ENCODE measurements at regions not wholly inside any gene's neighbourhood (a gene's known extent, or its start where the extent isn't known, plus 50 kb on each side); places are given as distances from the start of the nearest gene placed in this dataset.

- no peaks in the 10 kb centered on the region for H3K36me3 Mint-ChIP-seq (ENCODE audit: low read depth)
- intact Hi-C loops (cut with micrococcal nuclease): no loop called here
- DNase-seq (ENCODE audit: low spot score): no peak
- H3K4me3 Mint-ChIP-seq (ENCODE audit: low read depth): no peak overlapping the region
- no peaks in the 10 kb centered on the region for H3K27me3 Mint-ChIP-seq (ENCODE audit: low read depth)
- H3K27ac Mint-ChIP-seq: no peak overlapping the region
- no peaks in the 10 kb centered on the region for H3K9me3 Mint-ChIP-seq
- H3K4me1 Mint-ChIP-seq (ENCODE audit: low read depth): no peaks in the 10 kb centered on the region
These were observed 356.8 kb upstream of the ADARB2 start for GRCh38 chr10:2094171-2094570.

GRCh38 chr10:2083591-2083990 is 346.3 kb upstream of the ADARB2 start:
- Mint-ChIP-seq H3K27me3 (ENCODE audit: low read depth) (no peaks in the 10 kb centered on the region), H3K9me3 (peaks cover 5% of the 10 kb centered on the region), H3K27ac (no peak overlapping the region), H3K36me3 (ENCODE audit: low read depth) (no peaks in the 10 kb centered on the region), H3K4me3 (ENCODE audit: low read depth) (no peak overlapping the region), H3K4me1 (ENCODE audit: low read depth) (no peaks in the 10 kb centered on the region)
- intact Hi-C loops (cut with micrococcal nuclease): no loop called here
- no peak for DNase-seq (ENCODE audit: low spot score)

GRCh38 chr10:2081501-2081900 is 344.2 kb upstream of the ADARB2 start:
- Mint-ChIP-seq H3K9me3 (no peaks in the 10 kb centered on the region), H3K27ac (no peak overlapping the region), H3K36me3 (ENCODE audit: low read depth) (no peaks in the 10 kb centered on the region), H3K4me3 (ENCODE audit: low read depth) (no peak overlapping the region), H3K27me3 (ENCODE audit: low read depth) (no peaks in the 10 kb centered on the region), H3K4me1 (ENCODE audit: low read depth) (no peaks in the 10 kb centered on the region)
- DNase-seq (ENCODE audit: low spot score): no peak
- intact Hi-C loops (cut with micrococcal nuclease): no loop called here

- no peak overlapping the region for H3K4me3 Mint-ChIP-seq (ENCODE audit: low read depth)
These were observed 342.3 kb upstream of the ADARB2 start for GRCh38 chr10:2079603-2080078.

GRCh38 chr10:2077231-2077630 is 339.9 kb upstream of the ADARB2 start:
- Mint-ChIP-seq H3K4me3 (ENCODE audit: low read depth) (no peak overlapping the region), H3K27ac (no peak overlapping the region), H3K9me3 (no peaks in the 10 kb centered on the region), H3K36me3 (ENCODE audit: low read depth) (no peaks in the 10 kb centered on the region), H3K4me1 (ENCODE audit: low read depth) (no peaks in the 10 kb centered on the region), H3K27me3 (ENCODE audit: low read depth) (no peaks in the 10 kb centered on the region)
- DNase-seq (ENCODE audit: low spot score): no peak
- intact Hi-C loops (cut with micrococcal nuclease): no loop called here

More at GRCh38 chr10:2079603-2080078, 342.3 kb upstream of the ADARB2 start:
- Mint-ChIP-seq H3K9me3 (no peaks in the 10 kb centered on the region), H3K4me1 (ENCODE audit: low read depth) (no peaks in the 10 kb centered on the region), H3K27me3 (ENCODE audit: low read depth) (no peaks in the 10 kb centered on the region), H3K27ac (no peak overlapping the region), H3K36me3 (ENCODE audit: low read depth) (no peaks in the 10 kb centered on the region)
- intact Hi-C loops (cut with micrococcal nuclease): no loop called here
- no peak for DNase-seq (ENCODE audit: low spot score)

- no peak for DNase-seq (ENCODE audit: low spot score)
- no peaks in the 10 kb centered on the region for H3K9me3 Mint-ChIP-seq
- intact Hi-C loops (cut with micrococcal nuclease): no loop called here
- H3K27ac Mint-ChIP-seq: no peak overlapping the region
- H3K27me3 Mint-ChIP-seq (ENCODE audit: low read depth): no peaks in the 10 kb centered on the region
- no peak overlapping the region for H3K4me3 Mint-ChIP-seq (ENCODE audit: low read depth)
- no peaks in the 10 kb centered on the region for H3K36me3 Mint-ChIP-seq (ENCODE audit: low read depth)
- no peaks in the 10 kb centered on the region for H3K4me1 Mint-ChIP-seq (ENCODE audit: low read depth)
These were observed 339.2 kb upstream of the ADARB2 start for GRCh38 chr10:2076528-2076927.

GRCh38 chr10:2067015-2067414 is 329.7 kb upstream of the ADARB2 start:
- Mint-ChIP-seq H3K4me3 (ENCODE audit: low read depth) (no peak overlapping the region), H3K27ac (no peak overlapping the region), H3K36me3 (ENCODE audit: low read depth) (no peaks in the 10 kb centered on the region), H3K9me3 (peaks cover 10% of the 10 kb centered on the region), H3K4me1 (ENCODE audit: low read depth) (no peaks in the 10 kb centered on the region), H3K27me3 (ENCODE audit: low read depth) (no peaks in the 10 kb centered on the region)
- intact Hi-C loops (cut with micrococcal nuclease): no loop called here
- no peak for DNase-seq (ENCODE audit: low spot score)

DNA sequence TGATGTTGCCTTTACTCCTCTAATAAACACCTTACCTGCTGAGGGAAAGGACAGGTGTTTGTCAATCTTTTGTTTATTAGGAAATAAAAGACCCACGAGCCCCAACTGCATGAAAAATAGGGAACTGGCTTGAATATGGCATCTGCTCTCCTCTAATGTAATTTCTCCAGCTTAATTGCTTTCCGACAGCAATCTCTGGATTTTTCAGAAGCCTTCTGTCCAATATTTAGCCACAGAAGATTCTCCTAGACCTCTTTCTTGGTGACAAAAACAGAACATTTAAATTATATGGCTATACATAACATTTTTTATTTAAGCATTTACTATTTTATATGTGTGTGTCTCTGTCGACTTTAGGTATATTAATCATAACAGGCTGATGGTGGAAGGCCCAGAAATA is 317.4 kb upstream of the ADARB2 start:
- intact Hi-C loops (cut with micrococcal nuclease): no loop called here
- no peaks in the 10 kb centered on the region for H3K36me3 Mint-ChIP-seq (ENCODE audit: low read depth)
- no peak overlapping the region for H3K4me3 Mint-ChIP-seq (ENCODE audit: low read depth)
- no peak for DNase-seq (ENCODE audit: low spot score)
- peaks cover 4% of the 10 kb centered on the region for H3K9me3 Mint-ChIP-seq
- no peaks in the 10 kb centered on the region for H3K4me1 Mint-ChIP-seq (ENCODE audit: low read depth)
- no peak overlapping the region for H3K27ac Mint-ChIP-seq
- H3K27me3 Mint-ChIP-seq (ENCODE audit: low read depth): peaks cover 3% of the 10 kb centered on the region

GRCh38 chr10:2053805-2054204 is 316.5 kb upstream of the ADARB2 start:
- H3K36me3 Mint-ChIP-seq (ENCODE audit: low read depth): no peaks in the 10 kb centered on the region
- H3K4me3 Mint-ChIP-seq (ENCODE audit: low read depth): no peak overlapping the region
- H3K27me3 Mint-ChIP-seq (ENCODE audit: low read depth): no peaks in the 10 kb centered on the region
- no peak for DNase-seq (ENCODE audit: low spot score)
- H3K9me3 Mint-ChIP-seq: peaks cover 4% of the 10 kb centered on the region
- no peaks in the 10 kb centered on the region for H3K4me1 Mint-ChIP-seq (ENCODE audit: low read depth)
- no peak overlapping the region for H3K27ac Mint-ChIP-seq
- intact Hi-C loops (cut with micrococcal nuclease): no loop called here

- Mint-ChIP-seq H3K27ac (no peak overlapping the region), H3K27me3 (ENCODE audit: low read depth) (no peaks in the 10 kb centered on the region), H3K9me3 (peaks cover 9% of the 10 kb centered on the region), H3K4me1 (ENCODE audit: low read depth) (no peaks in the 10 kb centered on the region), H3K4me3 (ENCODE audit: low read depth) (no peak overlapping the region), H3K36me3 (ENCODE audit: low read depth) (no peaks in the 10 kb centered on the region)
- intact Hi-C loops (cut with micrococcal nuclease): no loop called here
- DNase-seq (ENCODE audit: low spot score): no peak
These were observed 313.8 kb upstream of the ADARB2 start for GRCh38 chr10:2051108-2051507.

GRCh38 chr10:2049560-2049959 is 312.2 kb upstream of the ADARB2 start:
- no peak for DNase-seq (ENCODE audit: low spot score)
- intact Hi-C loops (cut with micrococcal nuclease): no loop called here
- H3K36me3 Mint-ChIP-seq (ENCODE audit: low read depth): no peaks in the 10 kb centered on the region
- H3K4me3 Mint-ChIP-seq (ENCODE audit: low read depth): no peak overlapping the region
- no peaks in the 10 kb centered on the region for H3K27me3 Mint-ChIP-seq (ENCODE audit: low read depth)
- H3K4me1 Mint-ChIP-seq (ENCODE audit: low read depth): no peaks in the 10 kb centered on the region
- H3K9me3 Mint-ChIP-seq: peaks cover 9% of the 10 kb centered on the region
- no peak overlapping the region for H3K27ac Mint-ChIP-seq

- Mint-ChIP-seq H3K27me3 (ENCODE audit: low read depth) (no peaks in the 10 kb centered on the region), H3K36me3 (ENCODE audit: low read depth) (no peaks in the 10 kb centered on the region), H3K4me3 (ENCODE audit: low read depth) (no peak overlapping the region), H3K27ac (no peak overlapping the region), H3K4me1 (ENCODE audit: low read depth) (no peaks in the 10 kb centered on the region), H3K9me3 (peaks cover 9% of the 10 kb centered on the region)
- intact Hi-C loops (cut with micrococcal nuclease): no loop called here
- DNase-seq (ENCODE audit: low spot score): no peak
These were observed 311.1 kb upstream of the ADARB2 start for GRCh38 chr10:2048337-2048973.

- DNase-seq (ENCODE audit: low spot score): no peak
- peaks cover 9% of the 10 kb centered on the region for H3K9me3 Mint-ChIP-seq
- no peaks in the 10 kb centered on the region for H3K4me1 Mint-ChIP-seq (ENCODE audit: low read depth)
- H3K27me3 Mint-ChIP-seq (ENCODE audit: low read depth): no peaks in the 10 kb centered on the region
- intact Hi-C loops (cut with micrococcal nuclease): no loop called here
- no peak overlapping the region for H3K27ac Mint-ChIP-seq
- no peaks in the 10 kb centered on the region for H3K36me3 Mint-ChIP-seq (ENCODE audit: low read depth)
- no peak overlapping the region for H3K4me3 Mint-ChIP-seq (ENCODE audit: low read depth)
These were observed 310.4 kb upstream of the ADARB2 start for GRCh38 chr10:2047679-2048078.

GRCh38 chr10:2043379-2043778 is 306.1 kb upstream of the ADARB2 start:
- Mint-ChIP-seq H3K36me3 (ENCODE audit: low read depth) (no peaks in the 10 kb centered on the region), H3K27ac (no peak overlapping the region), H3K9me3 (peaks cover 2% of the 10 kb centered on the region), H3K4me3 (ENCODE audit: low read depth) (no peak overlapping the region), H3K4me1 (ENCODE audit: low read depth) (no peaks in the 10 kb centered on the region), H3K27me3 (ENCODE audit: low read depth) (no peaks in the 10 kb centered on the region)
- intact Hi-C loops (cut with micrococcal nuclease): no loop called here
- DNase-seq (ENCODE audit: low spot score): no peak
